ENCODE measurements at regions not wholly inside any gene's neighbourhood (a gene's known extent, or its start where the extent isn't known, plus 50 kb on each side); places are given as distances from the start of the nearest gene placed in this dataset.

- Histone ChIP-seq H3K9me1 (ENCODE audit: control insufficient read depth, insufficient read depth, low read length) (no peaks in the 10 kb centered on the region), H2AFZ (ENCODE audit: low read depth, low read length) (no peak overlapping the region), H3K9me3 (replicated peaks; ENCODE audit: control insufficient read depth, insufficient read depth, low read depth, low read length) (no peaks in the 10 kb centered on the region), H3K4me3 (no peak overlapping the region), H3K36me3 (ENCODE audit: control insufficient read depth, insufficient read depth, low read length) (no peaks in the 10 kb centered on the region), H3K27ac (ENCODE audit: extremely low read depth, low read depth, low read length) (no peak overlapping the region), H3K27me3 (ENCODE audit: control insufficient read depth in 2 of 2, insufficient read depth in 2 of 2, low read length in 2 of 2) (no peaks in the 10 kb centered on the region), H3K9ac (ENCODE audit: insufficient read depth in 1 of 2, low read depth in 2 of 2, low read length in 2 of 2) (no peak overlapping the region), H3K4me2 (ENCODE audit: insufficient read depth, low read length) (no peak overlapping the region), H4K20me1 (replicated peaks; ENCODE audit: control insufficient read depth, insufficient read depth, low read length) (no peaks in the 10 kb centered on the region), H3K79me2 (ENCODE audit: control insufficient read depth, insufficient read depth, low read length) (no peaks in the 10 kb centered on the region), H3K4me1 (replicated peaks in 1 of 2; ENCODE audit: control insufficient read depth in 2 of 2, insufficient read depth in 2 of 2, low read length in 2 of 2) (no peaks in the 10 kb centered on the region)
- BruUV-seq (replicated peaks) = no TSS peak
- ChIA-PET CTCF (ENCODE audit: low intra/inter-chr PET ratio) (no interaction called here), POLR2A (interaction anchor here (0.7 kb wide), 1 partner anchor 11 kb away, joined by 3 read pairs; no protein-coding TSS in a partner anchor)
- 0% methylated on average over 5 of the region's 5 CpGs for WGBS (ENCODE audit: insufficient coverage, low coverage, missing lambda C conversion rate)
- FAIRE-seq (no peak), ATAC-seq (no peak), DNase-seq (ENCODE audit: extremely low read depth in 1 of 4, low spot score in 3 of 4) (no peak)
- in situ Hi-C loops (cut with MboI) = no loop called here
- intact Hi-C loops (cut with micrococcal nuclease) = no loop called here
- no peak for TF ChIP-seq SLC30A9 (CRISPR knock-in tag; IDR thresholded peaks at IDR 0.05)
- no peak for TF ChIP-seq BRD9 (IDR thresholded peaks at IDR 0.05; ENCODE audit: low read depth, partially characterized antibody)
- no peak for TF ChIP-seq SP2 (IDR thresholded peaks at IDR 0.05; ENCODE audit: extremely low read depth, low read depth, low read length, poor library complexity, severe bottlenecking)
- TF ChIP-seq, protein P1, sequence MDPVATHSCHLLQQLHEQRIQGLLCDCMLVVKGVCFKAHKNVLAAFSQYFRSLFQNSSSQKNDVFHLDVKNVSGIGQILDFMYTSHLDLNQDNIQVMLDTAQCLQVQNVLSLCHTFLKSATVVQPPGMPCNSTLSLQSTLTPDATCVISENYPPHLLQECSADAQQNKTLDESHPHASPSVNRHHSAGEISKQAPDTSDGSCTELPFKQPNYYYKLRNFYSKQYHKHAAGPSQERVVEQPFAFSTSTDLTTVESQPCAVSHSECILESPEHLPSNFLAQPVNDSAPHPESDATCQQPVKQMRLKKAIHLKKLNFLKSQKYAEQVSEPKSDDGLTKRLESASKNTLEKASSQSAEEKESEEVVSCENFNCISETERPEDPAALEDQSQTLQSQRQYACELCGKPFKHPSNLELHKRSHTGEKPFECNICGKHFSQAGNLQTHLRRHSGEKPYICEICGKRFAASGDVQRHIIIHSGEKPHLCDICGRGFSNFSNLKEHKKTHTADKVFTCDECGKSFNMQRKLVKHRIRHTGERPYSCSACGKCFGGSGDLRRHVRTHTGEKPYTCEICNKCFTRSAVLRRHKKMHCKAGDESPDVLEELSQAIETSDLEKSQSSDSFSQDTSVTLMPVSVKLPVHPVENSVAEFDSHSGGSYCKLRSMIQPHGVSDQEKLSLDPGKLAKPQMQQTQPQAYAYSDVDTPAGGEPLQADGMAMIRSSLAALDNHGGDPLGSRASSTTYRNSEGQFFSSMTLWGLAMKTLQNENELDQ (CRISPR knock-in tag; IDR thresholded peaks at IDR 0.05; ENCODE audit: borderline replicate concordance) = no peak
- TF ChIP-seq ZNF785 (CRISPR knock-in tag; IDR thresholded peaks at IDR 0.05) = no peak
- TF ChIP-seq ZNF212 (CRISPR knock-in tag; IDR thresholded peaks at IDR 0.05) = no peak
- TF ChIP-seq, protein P2, sequence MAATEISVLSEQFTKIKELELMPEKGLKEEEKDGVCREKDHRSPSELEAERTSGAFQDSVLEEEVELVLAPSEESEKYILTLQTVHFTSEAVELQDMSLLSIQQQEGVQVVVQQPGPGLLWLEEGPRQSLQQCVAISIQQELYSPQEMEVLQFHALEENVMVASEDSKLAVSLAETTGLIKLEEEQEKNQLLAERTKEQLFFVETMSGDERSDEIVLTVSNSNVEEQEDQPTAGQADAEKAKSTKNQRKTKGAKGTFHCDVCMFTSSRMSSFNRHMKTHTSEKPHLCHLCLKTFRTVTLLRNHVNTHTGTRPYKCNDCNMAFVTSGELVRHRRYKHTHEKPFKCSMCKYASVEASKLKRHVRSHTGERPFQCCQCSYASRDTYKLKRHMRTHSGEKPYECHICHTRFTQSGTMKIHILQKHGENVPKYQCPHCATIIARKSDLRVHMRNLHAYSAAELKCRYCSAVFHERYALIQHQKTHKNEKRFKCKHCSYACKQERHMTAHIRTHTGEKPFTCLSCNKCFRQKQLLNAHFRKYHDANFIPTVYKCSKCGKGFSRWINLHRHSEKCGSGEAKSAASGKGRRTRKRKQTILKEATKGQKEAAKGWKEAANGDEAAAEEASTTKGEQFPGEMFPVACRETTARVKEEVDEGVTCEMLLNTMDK (IDR thresholded peaks at IDR 0.05; ENCODE audit: borderline replicate concordance, insufficient read depth, low read depth, low read length, poor library complexity, severe bottlenecking) = no peak
- TF ChIP-seq GABPB2 (CRISPR knock-in tag; conservative IDR thresholded peaks at IDR 0.05) = no peak
- TF ChIP-seq OTX1 (CRISPR knock-in tag; IDR thresholded peaks at IDR 0.05) = no peak
- TF ChIP-seq CBX1 (IDR thresholded peaks at IDR 0.05; ENCODE audit: low read depth) = no peak
- no peak for TF ChIP-seq DMBX1 (CRISPR knock-in tag; IDR thresholded peaks at IDR 0.05; ENCODE audit: borderline replicate concordance)
- TF ChIP-seq, protein P3, sequence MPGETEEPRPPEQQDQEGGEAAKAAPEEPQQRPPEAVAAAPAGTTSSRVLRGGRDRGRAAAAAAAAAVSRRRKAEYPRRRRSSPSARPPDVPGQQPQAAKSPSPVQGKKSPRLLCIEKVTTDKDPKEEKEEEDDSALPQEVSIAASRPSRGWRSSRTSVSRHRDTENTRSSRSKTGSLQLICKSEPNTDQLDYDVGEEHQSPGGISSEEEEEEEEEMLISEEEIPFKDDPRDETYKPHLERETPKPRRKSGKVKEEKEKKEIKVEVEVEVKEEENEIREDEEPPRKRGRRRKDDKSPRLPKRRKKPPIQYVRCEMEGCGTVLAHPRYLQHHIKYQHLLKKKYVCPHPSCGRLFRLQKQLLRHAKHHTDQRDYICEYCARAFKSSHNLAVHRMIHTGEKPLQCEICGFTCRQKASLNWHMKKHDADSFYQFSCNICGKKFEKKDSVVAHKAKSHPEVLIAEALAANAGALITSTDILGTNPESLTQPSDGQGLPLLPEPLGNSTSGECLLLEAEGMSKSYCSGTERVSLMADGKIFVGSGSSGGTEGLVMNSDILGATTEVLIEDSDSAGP (CRISPR knock-in tag; IDR thresholded peaks at IDR 0.05) = no peak
- TF ChIP-seq PRPF4 (IDR thresholded peaks at IDR 0.05; ENCODE audit: insufficient read depth, low read depth, low read length, poor library complexity, severe bottlenecking) = no peak
- TF ChIP-seq DIDO1 (tag; IDR thresholded peaks at IDR 0.05; ENCODE audit: low read depth) = no peak
- TF ChIP-seq SMAD4 (CRISPR knock-in tag; conservative IDR thresholded peaks at IDR 0.05) = no peak
- no peak for TF ChIP-seq ERF (CRISPR knock-in tag; IDR thresholded peaks at IDR 0.05)
Measured at GRCh38 chr20:56094228-56094627, 88.9 kb upstream of the CBLN4 start.
